Suprapubic skin (tissue), 3 donors: ENCODE measurements at regions not wholly inside any gene's neighbourhood (a gene's known extent, or its start where the extent isn't known, plus 50 kb on each side); places are given as distances from the start of the nearest gene placed in this dataset.

Source experiments
- CTCF ChIP-seq, 2 donors: fragments of 200-600 bp in 1 of 2; fragments of 450-650 bp in 1 of 2; sonication (generic) in 1 of 2; IDR thresholded peaks; one replicate each; pipeline ENCODE4 v1.5.1; 2016 to 2019; ENCODE audit warnings: antibody characterized with exemption in 2 of 2, mild to moderate bottlenecking in 1 of 2, moderate library complexity in 1 of 2
- EP300 ChIP-seq: sonication (generic); formaldehyde crosslinking; IDR thresholded peaks from one replicate; pipeline ENCODE4 v1.6.1; 2017; ENCODE audit warnings: antibody characterized with exemption
- POLR2A ChIP-seq, 2 donors: fragments of 450-650 bp; IDR thresholded peaks; one replicate each; pipeline ENCODE4 v1.6.1; 2017; ENCODE audit warnings: antibody characterized with exemption in 2 of 2, mild to moderate bottlenecking in 2 of 2, moderate library complexity in 2 of 2

- no peak for TF ChIP-seq EP300
- TF ChIP-seq CTCF (IDR thresholded peaks at IDR 0.05): no peak
- TF ChIP-seq POLR2A (IDR thresholded peaks at IDR 0.05): no peak
Observed at GRCh38 chr1:4848431-4848830, 194.0 kb downstream of the AJAP1 start.
